Testis (tissue), 2 donors: ENCODE measurements at regions not wholly inside any gene's neighbourhood (a gene's known extent, or its start where the extent isn't known, plus 50 kb on each side); places are given as distances from the start of the nearest gene placed in this dataset.

Experiments
- DNase-seq: peaks from one replicate; pipeline ENCODE4 v3.0.0-alpha.2; 2019
- H3K27ac ChIP-seq, 2 donors: fragments of 200-600 bp; sonication (generic); one replicate each; pipeline ENCODE4 v1.5.1; 2019
- H3K27me3 ChIP-seq: fragments of 200-600 bp; sonication (generic); one replicate; pipeline ENCODE4 v1.5.1; 2019
- H3K36me3 ChIP-seq: fragments of 200-600 bp; sonication (generic); one replicate; pipeline ENCODE4 v1.5.1; 2017; ENCODE audit warnings: low read depth; ENCODE audit errors: missing control alignments
- H3K4me1 ChIP-seq: fragments of 200-600 bp; sonication (generic); one replicate; pipeline ENCODE4 v1.5.1; 2019
- H3K4me3 ChIP-seq, 2 donors: fragments of 200-600 bp; sonication (generic); one replicate each; pipeline ENCODE4 v1.5.1; 2017 to 2019
- H3K9me3 ChIP-seq: fragments of 200-600 bp; sonication (generic); one replicate; pipeline ENCODE4 v1.5.1; 2017
- CTCF ChIP-seq, 3 experiments: fragments of 450-650 bp in 2 of 3; fragments of 200-600 bp in 1 of 3; sonication (generic) in 1 of 3; IDR thresholded peaks; one replicate each; pipeline ENCODE4 v1.5.1; 2016 to 2019; ENCODE audit warnings: antibody characterized with exemption in 3 of 3, mild to moderate bottlenecking in 2 of 3, moderate library complexity in 1 of 3
- POLR2A ChIP-seq: fragments of 450-650 bp; IDR thresholded peaks from one replicate; pipeline ENCODE4 v1.6.1; 2017; ENCODE audit warnings: antibody characterized with exemption, mild to moderate bottlenecking, moderate library complexity
- WGBS, 2 donors: methylation state at CpG; one replicate each; pipeline ENCODE4 v1.1.5; 2018; 5-methylcytosine and 5-hydroxymethylcytosine counted together
- intact Hi-C: fragments of 100-400 bp; cut with DNase I; formaldehyde crosslinking; loops from one replicate; pipeline ENCODE4 v1.15.1; 2023; ENCODE audit warnings: low total_unique reads

GRCh38 chr11:16630651-16631050, 107.8 kb upstream of the C11orf58 start:
- DNase-seq: no peak

GRCh38 chr11:16618431-16618830, 120.0 kb upstream of the C11orf58 start:
- no peak for TF ChIP-seq POLR2A
- TF ChIP-seq CTCF (IDR thresholded peaks at IDR 0.05): no peak
- intact Hi-C loops: loop anchor here (10.0 kb wide), 1 partner anchor 964 kb away; no protein-coding TSS in a partner anchor
- no peaks in the 10 kb centered on the region for H3K36me3 ChIP-seq
- no peak overlapping the region for H3K27ac ChIP-seq
- DNase-seq: no peak
- H3K9me3 ChIP-seq: no peaks in the 10 kb centered on the region
- 73 to 76% methylated on average over 5 of the region's 5 CpGs for WGBS, 2 donors
- no peaks in the 10 kb centered on the region for H3K27me3 ChIP-seq
- H3K4me1 ChIP-seq: peaks cover 5% of the 10 kb centered on the region
- no peak overlapping the region for H3K4me3 ChIP-seq

More at GRCh38 chr11:16630651-16631050, 107.8 kb upstream of the C11orf58 start:
- no peak overlapping the region for H3K4me3 ChIP-seq
- no peaks in the 10 kb centered on the region for H3K27me3 ChIP-seq
- TF ChIP-seq POLR2A (no peak), CTCF (IDR thresholded peaks at IDR 0.05) (no peak)
- no peaks in the 10 kb centered on the region for H3K36me3 ChIP-seq
- intact Hi-C loops: no loop called here
- H3K9me3 ChIP-seq: no peaks in the 10 kb centered on the region
- H3K4me1 ChIP-seq: no peaks in the 10 kb centered on the region
- H3K27ac ChIP-seq: no peak overlapping the region

GRCh38 chr11:16615480-16615879, 123.0 kb upstream of the C11orf58 start:
- 85 to 89% methylated on average over 2 of the region's 2 CpGs for WGBS, 2 donors
- H3K27ac ChIP-seq: no peak overlapping the region
- intact Hi-C loops: loop anchor here (10.0 kb wide), 1 partner anchor 961 kb away; no protein-coding TSS in a partner anchor
- peaks cover 12% of the 10 kb centered on the region for H3K4me1 ChIP-seq
- no peaks in the 10 kb centered on the region for H3K27me3 ChIP-seq
- DNase-seq: no peak
- H3K36me3 ChIP-seq: no peaks in the 10 kb centered on the region
- no peak for TF ChIP-seq POLR2A
- TF ChIP-seq CTCF (IDR thresholded peaks at IDR 0.05): no peak
- no peaks in the 10 kb centered on the region for H3K9me3 ChIP-seq
- no peak overlapping the region for H3K4me3 ChIP-seq

GRCh38 chr11:16613512-16614381, 124.7 kb upstream of the C11orf58 start:
- WGBS, 2 donors: 1 to 2% methylated on average over 29 to 55 of the region's 65 CpGs
- H3K27ac ChIP-seq: peak overlapping the region in 1 of 2 donors; percentile 28
- peak overlapping the region; percentile 36 to 62 for H3K4me3 ChIP-seq
- DNase-seq: peak; percentile 94
- intact Hi-C loops: loop anchor here (10.0 kb wide), 1 partner anchor 959 kb away; no protein-coding TSS in a partner anchor
- H3K9me3 ChIP-seq: no peaks in the 10 kb centered on the region
- TF ChIP-seq CTCF (IDR thresholded peaks at IDR 0.05) (peak; percentile 75 to 84 (median 83)), POLR2A (no peak)
- H3K4me1 ChIP-seq: peaks cover 12% of the 10 kb centered on the region
- no peaks in the 10 kb centered on the region for H3K27me3 ChIP-seq
- no peaks in the 10 kb centered on the region for H3K36me3 ChIP-seq

- intact Hi-C loops: loop anchor here (10.0 kb wide), 1 partner anchor 958 kb away; no protein-coding TSS in a partner anchor
- WGBS, 2 donors: 2% methylated on average over 11 to 13 of the region's 13 CpGs
- TF ChIP-seq CTCF (IDR thresholded peaks at IDR 0.05): no peak
- TF ChIP-seq POLR2A: no peak
- peaks cover 12% of the 10 kb centered on the region for H3K4me1 ChIP-seq
- H3K27me3 ChIP-seq: no peaks in the 10 kb centered on the region
- no peaks in the 10 kb centered on the region for H3K36me3 ChIP-seq
- no peak overlapping the region for H3K27ac ChIP-seq
- H3K9me3 ChIP-seq: no peaks in the 10 kb centered on the region
- H3K4me3 ChIP-seq: peak overlapping the region; percentile 36 to 62
- DNase-seq: no peak
Observed at GRCh38 chr11:16613262-16613511, 125.3 kb upstream of the C11orf58 start.
